Panc1 (cell line): ENCODE measurements at regions not wholly inside any gene's neighbourhood (a gene's known extent, or its start where the extent isn't known, plus 50 kb on each side); places are given as distances from the start of the nearest gene placed in this dataset.

ENCODE experiments used
- CTCF ChIP-seq: fragments of 450-650 bp; IDR thresholded peaks from 2 replicates; pipeline ENCODE4 v1.5.1; 2017; ENCODE audit warnings: mild to moderate bottlenecking
- POLR2AphosphoS5 ChIP-seq: IDR thresholded peaks from 2 replicates; pipeline ENCODE4 v1.6.1; 2012; ENCODE audit warnings: mild to moderate bottlenecking, low read depth, low read length, moderate library complexity
- REST ChIP-seq, 2 experiments: IDR thresholded peaks; 2 replicates each; pipeline ENCODE4 v1.6.1; 2011 to 2012; ENCODE audit warnings: low read depth in 2 of 2, control low read depth in 1 of 2, low read length in 1 of 2, mild to moderate bottlenecking in 1 of 2, moderate library complexity in 1 of 2; ENCODE audit not compliant: insufficient read depth in 1 of 2
- SIN3A ChIP-seq: IDR thresholded peaks from 2 replicates; pipeline ENCODE4 v1.6.1; 2012; ENCODE audit warnings: low read depth, mild to moderate bottlenecking, low read length, moderate library complexity, borderline replicate concordance; ENCODE audit not compliant: insufficient read depth
- TCF7L2 ChIP-seq: IDR thresholded peaks from 2 replicates; pipeline ENCODE4 v1.6.1; 2011; ENCODE audit warnings: mild to moderate bottlenecking, low read depth, low read length, inconsistent platforms

- TF ChIP-seq CTCF (no peak), REST (IDR thresholded peaks at IDR 0.05; ENCODE audit: insufficient read depth in 1 of 2, low read depth in 2 of 2, low read length in 1 of 2) (no peak), SIN3A (no peak), POLR2AphosphoS5 (no peak), TCF7L2 (no peak)
Measured at GRCh38 chr7:46864716-46865115, 717.2 kb downstream of the TNS3 start.
